BLaER1 (cell line): ENCODE measurements at regions not wholly inside any gene's neighbourhood (a gene's known extent, or its start where the extent isn't known, plus 50 kb on each side); places are given as distances from the start of the nearest gene placed in this dataset.
"Not testable (repeated sequence)": the region's sequence is repeated elsewhere in the genome, so short reads cannot be mapped to it uniquely, and the experiment has no call there.

ENCODE experiments used
- H3K27ac ChIP-seq: shearing (Covaris generic); formaldehyde crosslinking; 2 replicates; pipeline ENCODE4 v1.8.1; 2022
- H3K27me3 ChIP-seq: shearing (Covaris generic); formaldehyde crosslinking; 2 replicates; pipeline ENCODE4 v1.8.1; 2022
- H3K36me3 ChIP-seq: shearing (Covaris generic); formaldehyde crosslinking; 2 replicates; pipeline ENCODE4 v1.8.1; 2022
- H3K4me1 ChIP-seq: shearing (Covaris generic); formaldehyde crosslinking; 2 replicates; pipeline ENCODE4 v1.8.1; 2022
- H3K4me2 ChIP-seq: shearing (Covaris generic); formaldehyde crosslinking; 2 replicates; pipeline ENCODE4 v1.8.1; 2022
- H3K4me3 ChIP-seq: shearing (Covaris generic); formaldehyde crosslinking; 2 replicates; pipeline ENCODE4 v1.8.1; 2022
- H3K9ac ChIP-seq: shearing (Covaris generic); formaldehyde crosslinking; 2 replicates; pipeline ENCODE4 v1.8.1; 2022
- H3K9me3 ChIP-seq: shearing (Covaris generic); formaldehyde crosslinking; 2 replicates; pipeline ENCODE4 v1.8.1; 2022
- H4K20me1 ChIP-seq: shearing (Covaris generic); formaldehyde crosslinking; 2 replicates; pipeline ENCODE4 v1.8.1; 2022
- Cebpa-rat ChIP-seq: shearing (Covaris generic); IDR thresholded peaks from 2 replicates; pipeline ENCODE4 v1.8.1; 2022

- H3K27ac ChIP-seq = no peak overlapping the region
- no peaks in the 10 kb centered on the region for H3K27me3 ChIP-seq
- no peaks in the 10 kb centered on the region for H4K20me1 ChIP-seq
- H3K4me2 ChIP-seq = peak overlapping the region; percentile 64
- no peak overlapping the region for H3K4me3 ChIP-seq
- H3K36me3 ChIP-seq = no peaks in the 10 kb centered on the region
- H3K9me3 ChIP-seq = no peaks in the 10 kb centered on the region
- peaks cover 16% of the 10 kb centered on the region for H3K4me1 ChIP-seq
- H3K9ac ChIP-seq = no peak overlapping the region
- no peak for TF ChIP-seq Cebpa-rat
Observed at GRCh38 chr6:3531481-3531880, 74.6 kb upstream of the SLC22A23 start.

GRCh38 chr6:3530515-3530914, 73.7 kb upstream of the SLC22A23 start:
- Histone ChIP-seq H3K9me3 (no peaks in the 10 kb centered on the region), H3K27ac (no peak overlapping the region), H3K27me3 (no peaks in the 10 kb centered on the region)

GRCh38 chr6:3529721-3530120, 72.9 kb upstream of the SLC22A23 start:
- Histone ChIP-seq H3K27ac (no peak overlapping the region), H3K9ac (no peak overlapping the region), H3K4me1 (peaks cover 16% of the 10 kb centered on the region), H4K20me1 (no peaks in the 10 kb centered on the region), H3K4me2 (no peak overlapping the region), H3K36me3 (no peaks in the 10 kb centered on the region), H3K4me3 (no peak overlapping the region), H3K9me3 (no peaks in the 10 kb centered on the region), H3K27me3 (no peaks in the 10 kb centered on the region)
- TF ChIP-seq Cebpa-rat = no peak

More at GRCh38 chr6:3530515-3530914, 73.7 kb upstream of the SLC22A23 start:
- no peaks in the 10 kb centered on the region for H3K36me3 ChIP-seq
- H4K20me1 ChIP-seq = no peaks in the 10 kb centered on the region
- peak overlapping the region; percentile 64 for H3K4me2 ChIP-seq
- H3K4me1 ChIP-seq = peaks cover 16% of the 10 kb centered on the region
- H3K9ac ChIP-seq = no peak overlapping the region
- H3K4me3 ChIP-seq = no peak overlapping the region
- no peak for TF ChIP-seq Cebpa-rat

GRCh38 chr6:3529232-3529631, 72.4 kb upstream of the SLC22A23 start:
- no peak for TF ChIP-seq Cebpa-rat
- Histone ChIP-seq H3K4me1 (peaks cover 17% of the 10 kb centered on the region), H3K27me3 (no peaks in the 10 kb centered on the region), H3K4me3 (no peak overlapping the region), H3K36me3 (no peaks in the 10 kb centered on the region), H3K4me2 (no peak overlapping the region), H3K9me3 (no peaks in the 10 kb centered on the region), H4K20me1 (no peaks in the 10 kb centered on the region), H3K27ac (no peak overlapping the region), H3K9ac (no peak overlapping the region)

GRCh38 chr6:3528081-3528671, 71.3 kb upstream of the SLC22A23 start:
- H3K9me3 ChIP-seq, H3K36me3 ChIP-seq, H4K20me1 ChIP-seq, H3K9ac ChIP-seq, H3K4me3 ChIP-seq, H3K27me3 ChIP-seq, H3K4me2 ChIP-seq, H3K27ac ChIP-seq: not testable (repeated sequence)
- peaks cover 24% of the 10 kb centered on the region for H3K4me1 ChIP-seq

GRCh38 chr6:3527651-3527977, 70.8 kb upstream of the SLC22A23 start:
- Histone ChIP-seq H3K4me3 (no peak overlapping the region), H3K4me1 (peaks cover 24% of the 10 kb centered on the region), H3K4me2 (no peak overlapping the region), H4K20me1 (no peaks in the 10 kb centered on the region), H3K27ac (no peak overlapping the region), H3K27me3 (no peaks in the 10 kb centered on the region), H3K9ac (no peak overlapping the region), H3K36me3 (no peaks in the 10 kb centered on the region), H3K9me3 (no peaks in the 10 kb centered on the region)
- TF ChIP-seq Cebpa-rat = no peak

GRCh38 chr6:3526962-3527650, 70.3 kb upstream of the SLC22A23 start:
- no peak overlapping the region for H3K4me2 ChIP-seq
- H3K27me3 ChIP-seq = no peaks in the 10 kb centered on the region
- H3K4me1 ChIP-seq = peaks cover 24% of the 10 kb centered on the region

GRCh38 chr6:3525915-3526314, 69.1 kb upstream of the SLC22A23 start:
- H3K27ac ChIP-seq = no peak overlapping the region
- TF ChIP-seq Cebpa-rat = no peak
- no peaks in the 10 kb centered on the region for H3K27me3 ChIP-seq
- peaks cover 15% of the 10 kb centered on the region for H3K4me1 ChIP-seq
- H3K4me3 ChIP-seq = no peak overlapping the region
- no peaks in the 10 kb centered on the region; the same call in 1 of the 2 replicates for H3K9me3 ChIP-seq
- H3K4me2 ChIP-seq = no peak overlapping the region
- no peaks in the 10 kb centered on the region for H3K36me3 ChIP-seq
- no peak overlapping the region for H3K9ac ChIP-seq
- H4K20me1 ChIP-seq = no peaks in the 10 kb centered on the region

More at GRCh38 chr6:3526962-3527650, 70.3 kb upstream of the SLC22A23 start:
- no peak overlapping the region for H3K4me3 ChIP-seq
- TF ChIP-seq Cebpa-rat = no peak
- no peaks in the 10 kb centered on the region for H4K20me1 ChIP-seq
- no peaks in the 10 kb centered on the region for H3K36me3 ChIP-seq
- no peaks in the 10 kb centered on the region for H3K9me3 ChIP-seq
- H3K9ac ChIP-seq = no peak overlapping the region
- no peak overlapping the region for H3K27ac ChIP-seq

- TF ChIP-seq Cebpa-rat = no peak
- no peaks in the 10 kb centered on the region; the same call in 1 of the 2 replicates for H3K9me3 ChIP-seq
- no peak overlapping the region for H3K4me3 ChIP-seq
- H3K36me3 ChIP-seq = no peaks in the 10 kb centered on the region
- H3K4me2 ChIP-seq = peak overlapping the region; percentile 15; the same call in 1 of the 2 replicates
- no peaks in the 10 kb centered on the region for H3K27me3 ChIP-seq
- no peaks in the 10 kb centered on the region for H4K20me1 ChIP-seq
- H3K4me1 ChIP-seq = peaks cover 22% of the 10 kb centered on the region
- no peak overlapping the region for H3K27ac ChIP-seq
- no peak overlapping the region for H3K9ac ChIP-seq
Observed at GRCh38 chr6:3524456-3524855, 67.6 kb upstream of the SLC22A23 start.

- no peaks in the 10 kb centered on the region for H3K27me3 ChIP-seq
- peak overlapping the region; percentile 15; the same call in 1 of the 2 replicates for H3K4me2 ChIP-seq
- H3K4me3 ChIP-seq = no peak overlapping the region
- no peaks in the 10 kb centered on the region for H4K20me1 ChIP-seq
- no peaks in the 10 kb centered on the region; the same call in 1 of the 2 replicates for H3K9me3 ChIP-seq
- H3K27ac ChIP-seq = no peak overlapping the region
- no peaks in the 10 kb centered on the region for H3K36me3 ChIP-seq
- H3K9ac ChIP-seq = no peak overlapping the region
- TF ChIP-seq Cebpa-rat = no peak
- H3K4me1 ChIP-seq = peaks cover 23% of the 10 kb centered on the region
Observed at GRCh38 chr6:3523966-3524365, 67.1 kb upstream of the SLC22A23 start.
